ENCODE measurements at regions not wholly inside any gene's neighbourhood (a gene's known extent, or its start where the extent isn't known, plus 50 kb on each side); places are given as distances from the start of the nearest gene placed in this dataset.

- no peaks in the 10 kb centered on the region; the same call in 2 of the 3 replicates for H3K9me3 ChIP-seq (replicated peaks; ENCODE audit: control insufficient read depth, insufficient read depth, low read length)
- 65% methylated on average over 8 of the region's 8 CpGs for WGBS (ENCODE audit: insufficient coverage, insufficient replicate concordance, low lambda C conversion rate, missing lambda C conversion rate)
- CTCF ChIA-PET, result interaction anchor here (1.0 to 2.0 kb wide), 3 partner anchors 21 to 415 kb away, joined by 3 to 6 read pairs (median 4); no protein-coding TSS in a partner anchor
- in situ Hi-C loops (cut with MboI), result loop anchor here (5.0 to 10.0 kb wide), 2 partner anchors 475 to 727 kb away; no protein-coding TSS in a partner anchor
- H2AFZ ChIP-seq (ENCODE audit: control insufficient read depth, low read depth, low read length), result no peak overlapping the region
- FAIRE-seq (no peak), ATAC-seq (no peak), DNase-seq (ENCODE audit: low read depth, low spot score) (no peak)
- no peaks in the 10 kb centered on the region for H3K4me1 ChIP-seq (ENCODE audit: control insufficient read depth, insufficient read depth, low read length)
- H3K4me2 ChIP-seq (ENCODE audit: control insufficient read depth, insufficient read depth), result no peak overlapping the region
- BruUV-seq (replicated peaks), result no TSS peak
- RAD21 ChIA-PET (ENCODE audit: unreplicated experiment), result no interaction called here
- POLR2A ChIA-PET, result interaction anchor here (1.1 kb wide), 1 partner anchor 8 kb away, joined by 3 read pairs; no protein-coding TSS in a partner anchor
- no peaks in the 10 kb centered on the region for H3K36me3 ChIP-seq (ENCODE audit: control insufficient read depth in 2 of 2, insufficient read depth in 2 of 2, low read length in 1 of 2)
- H4K20me1 ChIP-seq (ENCODE audit: control insufficient read depth, insufficient read depth), result no peaks in the 10 kb centered on the region
- SMC1A ChIA-PET (ENCODE audit: uncharacterized antibody, unreplicated experiment), result interaction anchor here (1.4 kb wide), 1 partner anchor 106 kb away, joined by 5 read pairs; no protein-coding TSS in a partner anchor
- H3K9ac ChIP-seq (ENCODE audit: control insufficient read depth, insufficient read depth, low read length), result no peak overlapping the region
- H3K27ac ChIP-seq (ENCODE audit: control insufficient read depth, insufficient read depth), result no peak overlapping the region
- peaks cover 2 to 9% of the 10 kb centered on the region in 2 experiments; a peak in 2 of 4 replicates for H3K27me3 ChIP-seq (replicated peaks in 1 of 2; ENCODE audit: control insufficient read depth in 2 of 2, insufficient read depth in 2 of 2, low read length in 1 of 2)
- H3K79me2 ChIP-seq (ENCODE audit: control insufficient read depth, insufficient read depth, low read length), result no peaks in the 10 kb centered on the region
- no peak for TF ChIP-seq RUNX3 (IDR thresholded peaks at IDR 0.05; ENCODE audit: low read length)
- intact Hi-C loops (cut with micrococcal nuclease; ENCODE audit: unreplicated experiment), result loop anchor here (5.0 kb wide), 2 partner anchors 145 to 300 kb away; no protein-coding TSS in a partner anchor
- no peak overlapping the region for H3K4me3 ChIP-seq
These were observed 118.5 kb upstream of the LPCAT1 start for GRCh38 chr5:1642221-1642620.

GRCh38 chr5:1641560-1642166 is 117.9 kb upstream of the LPCAT1 start:
- no peaks in the 10 kb centered on the region for H4K20me1 ChIP-seq (ENCODE audit: control insufficient read depth, insufficient read depth)
- ATAC-seq (peak; percentile 90), FAIRE-seq (peak; percentile 93), DNase-seq (ENCODE audit: low read depth, low spot score) (peak; percentile 21)
- intact Hi-C loops (cut with micrococcal nuclease; ENCODE audit: unreplicated experiment) (loop anchor here (1.0 to 5.0 kb wide), 4 partner anchors 47 to 299 kb away; no protein-coding TSS in a partner anchor), in situ Hi-C loops (cut with MboI) (loop anchor here (5.0 to 10.0 kb wide), 2 partner anchors 474 to 727 kb away; no protein-coding TSS in a partner anchor)
- ChIA-PET RAD21 (ENCODE audit: unreplicated experiment) (no interaction called here), SMC1A (ENCODE audit: uncharacterized antibody, unreplicated experiment) (no interaction called here), POLR2A (interaction anchor here (1.1 kb wide), 1 partner anchor 8 kb away, joined by 3 read pairs; no protein-coding TSS in a partner anchor), CTCF (interaction anchor here (1.3 to 2.0 kb wide), 4 partner anchors 21 to 469 kb away, joined by 3 to 6 read pairs (median 4); no protein-coding TSS in a partner anchor)
- no peaks in the 10 kb centered on the region for H3K4me1 ChIP-seq (ENCODE audit: control insufficient read depth, insufficient read depth, low read length)
- H3K36me3 ChIP-seq (ENCODE audit: control insufficient read depth in 2 of 2, insufficient read depth in 2 of 2, low read length in 1 of 2), result no peaks in the 10 kb centered on the region
- H3K9ac ChIP-seq (ENCODE audit: control insufficient read depth, insufficient read depth, low read length), result no peak overlapping the region
- H3K79me2 ChIP-seq (ENCODE audit: control insufficient read depth, insufficient read depth, low read length), result no peaks in the 10 kb centered on the region
- no peak overlapping the region for H2AFZ ChIP-seq (ENCODE audit: control insufficient read depth, low read depth, low read length)
- H3K4me3 ChIP-seq, result no peak overlapping the region
- no peaks in the 10 kb centered on the region; the same call in 2 of the 3 replicates for H3K9me3 ChIP-seq (replicated peaks; ENCODE audit: control insufficient read depth, insufficient read depth, low read length)
- peaks cover 2 to 9% of the 10 kb centered on the region in 2 experiments; a peak in 2 of 4 replicates for H3K27me3 ChIP-seq (replicated peaks in 1 of 2; ENCODE audit: control insufficient read depth in 2 of 2, insufficient read depth in 2 of 2, low read length in 1 of 2)
- no TSS peak for BruUV-seq (replicated peaks)
- 4% methylated on average over 12 of the region's 12 CpGs for WGBS (ENCODE audit: insufficient coverage, insufficient replicate concordance, low lambda C conversion rate, missing lambda C conversion rate)
- H3K27ac ChIP-seq (ENCODE audit: control insufficient read depth, insufficient read depth), result no peak overlapping the region
- H3K4me2 ChIP-seq (ENCODE audit: control insufficient read depth, insufficient read depth), result no peak overlapping the region
- 0 out of 2 replicates have a peak, but pooled peaks have one; percentile 31 for TF ChIP-seq CREM (IDR thresholded peaks at IDR 0.05; ENCODE audit: low read depth)
- peak; percentile 80; the same call in 1 of the 2 replicates for TF ChIP-seq SMARCA5 (IDR thresholded peaks at IDR 0.05)
- TF ChIP-seq FOXM1 (IDR thresholded peaks at IDR 0.05; ENCODE audit: low read depth, low read length), result 0 out of 2 replicates have a peak, but pooled peaks have one; percentile 36
- peak; percentile 63; the same call in 1 of the 2 replicates for TF ChIP-seq ZNF592 (IDR thresholded peaks at IDR 0.05)
- no peak for TF ChIP-seq POLR2AphosphoS5 (IDR thresholded peaks at IDR 0.05; ENCODE audit: low read length)
- peak; percentile 75; the same call in 1 of the 2 replicates for TF ChIP-seq YY1 (IDR thresholded peaks at IDR 0.05; ENCODE audit: low read depth, low read length)
- no peak for TF ChIP-seq FOS (IDR thresholded peaks at IDR 0.05; ENCODE audit: borderline replicate concordance, extremely low read depth, insufficient read length)
- TF ChIP-seq RAD21 (IDR thresholded peaks at IDR 0.05; ENCODE audit: insufficient read depth, low read depth, low read length), result peak; percentile 91
- no peak for TF ChIP-seq KDM1A (IDR thresholded peaks at IDR 0.05; ENCODE audit: borderline replicate concordance)
- peak; percentile 84; the same call in 1 of the 2 replicates for TF ChIP-seq SMC3 (IDR thresholded peaks at IDR 0.05; ENCODE audit: borderline replicate concordance, low read length)

All from GM12878 (cell line).